C4-2B (cell line): ENCODE measurements at regions not wholly inside any gene's neighbourhood (a gene's known extent, or its start where the extent isn't known, plus 50 kb on each side); places are given as distances from the start of the nearest gene placed in this dataset.

Experiments used
- H3K27ac ChIP-seq: fragments of 450-650 bp; 2 replicates; pipeline ENCODE4 v1.5.1; 2017
- ZFX ChIP-seq: fragments of 450-650 bp; IDR thresholded peaks from 2 replicates; pipeline ENCODE4 v1.6.1; 2017
- TF ChIP-seq, protein P1 (sequence below): fragments of 450-650 bp; conservative IDR thresholded peaks from 2 replicates; pipeline ENCODE4 v1.5.1; 2017; ENCODE audit warnings: mild to moderate bottlenecking

DNA sequence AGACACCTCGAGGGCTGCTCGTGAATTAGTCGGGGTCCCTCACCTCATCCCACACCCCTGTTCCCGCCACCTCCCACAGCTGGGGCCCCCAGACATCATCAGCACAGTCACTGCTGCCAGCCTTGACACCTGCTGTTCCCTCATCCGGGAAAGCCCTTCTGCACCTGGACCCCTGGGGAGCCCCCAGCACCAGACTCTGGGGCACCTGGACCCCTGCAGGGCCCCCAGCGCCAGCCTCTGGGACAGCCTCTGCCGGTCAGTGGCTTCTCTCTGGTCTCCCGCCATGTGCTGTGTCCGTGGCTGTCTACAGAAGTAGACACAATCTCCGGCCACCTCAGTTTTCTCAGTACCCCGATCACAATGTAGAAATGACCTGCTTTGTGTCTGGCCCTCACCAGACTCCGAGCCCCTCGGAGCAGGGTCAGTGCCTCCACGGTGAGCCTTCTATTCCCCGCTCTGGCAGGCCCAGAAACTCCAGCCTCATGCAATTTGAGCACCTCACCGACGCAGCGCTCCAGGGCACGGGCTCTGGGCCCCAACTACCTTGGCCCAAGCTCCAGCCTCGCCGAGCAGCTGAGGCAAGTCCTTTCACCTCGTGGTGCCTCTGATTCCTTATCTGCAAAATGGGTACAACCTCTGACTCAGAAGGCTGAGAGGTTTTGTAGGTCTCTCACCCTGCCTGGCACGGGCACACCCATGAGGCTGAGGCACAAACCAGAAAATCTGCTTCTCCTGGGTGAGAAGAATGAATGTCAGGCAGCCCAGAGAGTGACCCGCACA lies 84.7 kb downstream of the RIPK4 start:
- H3K27ac ChIP-seq = peak overlapping the region; percentile 94

DNA sequence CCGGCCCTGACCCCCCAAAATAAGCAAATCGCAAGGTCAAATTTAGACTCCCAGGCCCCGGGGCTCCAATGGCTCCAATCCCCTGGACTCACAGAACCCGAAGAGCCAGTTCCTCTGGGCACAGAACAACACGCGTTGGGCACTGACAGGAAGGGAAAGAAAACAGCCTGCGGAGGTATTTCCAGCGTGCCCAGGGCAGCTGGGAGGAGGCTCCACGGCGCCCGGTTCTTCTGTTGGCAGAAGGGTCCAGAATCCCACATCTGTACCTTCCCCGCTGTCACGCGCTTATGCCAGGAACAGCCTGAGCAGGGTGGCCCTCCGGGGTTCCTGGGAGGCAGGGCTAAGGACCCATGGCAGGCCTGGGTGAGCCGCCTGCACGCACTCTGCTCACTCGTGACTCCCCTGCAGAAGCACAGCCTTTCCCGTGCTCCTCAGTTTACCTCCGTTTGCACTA lies 85.5 kb downstream of the RIPK4 start:
- TF ChIP-seq, protein P1, sequence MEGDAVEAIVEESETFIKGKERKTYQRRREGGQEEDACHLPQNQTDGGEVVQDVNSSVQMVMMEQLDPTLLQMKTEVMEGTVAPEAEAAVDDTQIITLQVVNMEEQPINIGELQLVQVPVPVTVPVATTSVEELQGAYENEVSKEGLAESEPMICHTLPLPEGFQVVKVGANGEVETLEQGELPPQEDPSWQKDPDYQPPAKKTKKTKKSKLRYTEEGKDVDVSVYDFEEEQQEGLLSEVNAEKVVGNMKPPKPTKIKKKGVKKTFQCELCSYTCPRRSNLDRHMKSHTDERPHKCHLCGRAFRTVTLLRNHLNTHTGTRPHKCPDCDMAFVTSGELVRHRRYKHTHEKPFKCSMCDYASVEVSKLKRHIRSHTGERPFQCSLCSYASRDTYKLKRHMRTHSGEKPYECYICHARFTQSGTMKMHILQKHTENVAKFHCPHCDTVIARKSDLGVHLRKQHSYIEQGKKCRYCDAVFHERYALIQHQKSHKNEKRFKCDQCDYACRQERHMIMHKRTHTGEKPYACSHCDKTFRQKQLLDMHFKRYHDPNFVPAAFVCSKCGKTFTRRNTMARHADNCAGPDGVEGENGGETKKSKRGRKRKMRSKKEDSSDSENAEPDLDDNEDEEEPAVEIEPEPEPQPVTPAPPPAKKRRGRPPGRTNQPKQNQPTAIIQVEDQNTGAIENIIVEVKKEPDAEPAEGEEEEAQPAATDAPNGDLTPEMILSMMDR = no peak
- no peak for TF ChIP-seq ZFX
- H3K27ac ChIP-seq = peak overlapping the region; percentile 94

More for the DNA sequence above, 84.7 kb downstream of the RIPK4 start:
- TF ChIP-seq, protein P1 = no peak
- TF ChIP-seq ZFX = no peak

DNA sequence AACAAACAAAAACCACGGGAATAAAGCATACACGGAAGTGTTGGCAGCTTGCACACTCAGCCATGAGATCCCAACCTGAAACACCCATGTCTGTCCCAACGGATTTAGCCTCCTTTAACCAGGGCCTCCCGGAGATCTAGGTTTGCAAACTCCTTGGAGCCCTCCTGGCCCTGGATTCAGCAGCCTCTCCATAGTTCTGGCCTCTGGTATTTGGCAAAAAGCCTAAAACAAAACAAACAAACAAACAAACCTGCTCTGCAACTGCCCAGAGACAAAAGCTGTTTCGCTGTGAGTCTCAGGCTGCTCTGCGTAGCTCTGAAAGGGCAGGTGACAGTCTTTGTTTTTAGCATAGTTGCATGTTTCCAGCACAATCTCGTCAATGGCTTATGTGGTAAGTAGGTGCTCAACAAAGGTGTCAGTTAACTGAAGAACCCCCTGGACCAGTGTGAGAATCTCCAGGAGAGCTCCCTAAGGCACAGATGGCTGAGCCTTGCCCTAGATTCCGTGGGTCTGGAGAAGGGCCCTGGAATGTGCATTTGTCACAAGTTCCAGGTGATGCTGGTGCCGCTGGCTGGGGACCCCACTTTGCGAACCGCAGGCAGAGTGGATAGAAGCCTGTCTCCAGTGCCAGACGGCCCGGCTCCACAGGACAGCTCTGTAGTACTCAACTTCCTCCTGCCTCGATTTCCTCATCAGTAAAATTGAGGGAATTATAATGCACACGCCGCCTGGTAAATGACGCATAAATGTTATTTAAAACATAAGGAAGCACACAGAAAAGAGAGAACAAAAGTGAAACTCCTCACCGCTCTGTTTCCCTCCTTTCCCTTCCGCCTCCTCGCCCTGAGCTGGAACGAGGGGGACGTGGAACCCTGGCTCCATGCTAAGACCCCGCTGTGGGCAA lies 86.2 kb downstream of the RIPK4 start:
- peak overlapping the region; percentile 94 for H3K27ac ChIP-seq
- no peak for TF ChIP-seq ZFX
- TF ChIP-seq, protein P1 = no peak

DNA sequence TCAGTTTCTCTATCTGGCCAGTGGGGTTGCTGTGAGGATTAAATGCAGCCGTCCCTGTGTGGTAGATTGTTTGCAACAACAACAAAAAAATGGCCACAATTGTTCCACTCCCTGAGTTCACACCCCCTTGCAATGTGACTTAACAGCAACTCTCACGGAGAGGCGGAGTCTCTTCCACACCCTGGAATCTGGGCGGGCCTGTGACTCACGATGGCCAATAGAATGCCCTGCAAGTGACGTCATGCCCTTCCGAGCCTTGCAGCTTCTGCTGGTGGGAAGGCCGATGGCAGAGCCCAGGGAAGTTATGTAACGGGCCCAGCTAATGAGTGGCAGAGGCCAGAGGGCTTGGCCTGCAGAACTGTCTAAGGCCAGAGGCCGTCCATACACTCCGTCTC lies 87.9 kb downstream of the RIPK4 start:
- H3K27ac ChIP-seq = peak overlapping the region; percentile 94
- TF ChIP-seq, protein P1 = no peak
- TF ChIP-seq ZFX = no peak

DNA sequence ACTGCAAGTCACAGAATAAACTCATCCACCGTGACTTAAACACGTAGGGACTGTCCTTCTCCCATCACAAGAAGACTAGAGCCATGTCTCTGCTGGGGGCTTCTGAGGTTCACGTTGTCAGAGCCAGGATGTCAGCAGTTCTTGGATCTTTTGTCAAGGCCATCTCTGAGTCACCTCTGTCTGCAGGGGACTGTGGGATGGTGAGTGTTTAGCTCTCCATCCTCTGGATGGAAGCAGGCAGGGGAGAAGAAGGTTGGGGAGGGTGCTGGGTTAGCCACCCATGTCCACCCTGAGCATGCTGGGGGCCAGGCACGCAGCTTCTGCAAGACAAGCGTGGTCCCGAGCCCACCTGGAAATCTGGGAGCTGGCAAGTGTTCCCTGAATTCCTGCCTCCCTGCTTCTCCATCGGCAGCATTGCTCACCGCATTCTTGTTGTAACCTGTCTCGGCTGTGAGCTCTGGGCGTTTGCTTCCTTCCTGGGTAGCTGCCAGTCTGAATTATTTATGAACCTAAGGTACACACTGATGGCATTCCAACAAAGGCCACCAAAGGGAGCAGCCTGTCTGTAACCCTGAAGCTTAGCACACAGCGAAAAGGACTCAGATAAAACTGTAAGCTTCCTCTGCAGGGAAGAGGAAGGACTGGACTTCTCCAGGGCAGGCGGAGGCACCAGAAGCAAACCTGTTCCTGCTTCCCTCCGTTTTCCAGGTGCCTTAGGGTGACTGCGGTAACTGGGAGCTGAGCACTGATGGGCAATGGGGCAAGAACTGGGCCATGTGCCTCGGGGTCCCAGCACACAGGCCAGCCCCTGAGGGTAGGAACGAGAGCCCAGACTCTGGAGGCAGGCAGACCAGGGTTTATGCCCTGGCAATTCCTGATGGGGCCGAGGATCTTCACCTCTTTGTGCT lies 88.6 kb downstream of the RIPK4 start:
- TF ChIP-seq ZFX = no peak
- TF ChIP-seq, protein P1 = no peak
- peak overlapping the region; percentile 94 for H3K27ac ChIP-seq

DNA sequence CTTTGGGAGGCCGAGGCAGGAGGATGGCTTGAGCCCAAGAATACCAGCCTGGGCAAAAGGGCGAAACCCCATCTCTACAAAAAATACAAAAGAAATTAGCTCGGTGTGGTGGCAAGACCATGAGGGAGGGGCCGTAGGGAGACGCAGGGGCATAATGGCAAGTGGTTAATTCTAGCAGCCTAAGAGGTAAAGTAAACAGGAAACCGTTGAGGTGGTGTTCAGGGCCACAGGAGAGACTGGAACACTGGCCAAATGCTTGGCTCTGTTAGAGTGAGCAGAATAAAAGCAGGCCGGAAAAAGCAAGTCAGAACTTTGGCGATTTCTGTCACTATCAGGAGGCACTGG lies 89.2 kb downstream of the RIPK4 start:
- TF ChIP-seq, protein P1 = no peak
- no peak for TF ChIP-seq ZFX
- peak overlapping the region; percentile 94 for H3K27ac ChIP-seq
